Esophagus (tissue), 2 donors: ENCODE measurements at regions not wholly inside any gene's neighbourhood (a gene's known extent, or its start where the extent isn't known, plus 50 kb on each side); places are given as distances from the start of the nearest gene placed in this dataset.

Experiments used
- H3K27ac ChIP-seq, 2 donors: one replicate each; pipeline ENCODE4 v1.5.1; 2013; ENCODE audit warnings: low read depth in 2 of 2, mild to moderate bottlenecking in 2 of 2, inconsistent platforms in 1 of 2, low read length in 1 of 2, moderate library complexity in 1 of 2
- H3K27me3 ChIP-seq, 2 donors: one replicate each; pipeline ENCODE4 v1.6.1; 2013; ENCODE audit warnings: low read length in 2 of 2, control low read depth in 1 of 2, mild to moderate bottlenecking in 1 of 2; ENCODE audit not compliant: insufficient read depth in 2 of 2, control insufficient read depth in 1 of 2
- H3K36me3 ChIP-seq, 2 donors: one replicate each; pipeline ENCODE4 v1.6.1; 2013; ENCODE audit warnings: low read length in 1 of 2; ENCODE audit not compliant: control insufficient read depth in 2 of 2, insufficient read depth in 2 of 2
- H3K4me1 ChIP-seq, 2 donors: one replicate each; pipeline ENCODE4 v1.6.1; 2013; ENCODE audit warnings: low read length in 1 of 2; ENCODE audit not compliant: control insufficient read depth in 2 of 2, insufficient read depth in 2 of 2
- H3K4me3 ChIP-seq, 2 donors: one replicate each; pipeline ENCODE4 v1.5.1; 2013; ENCODE audit warnings: low read length in 2 of 2, mild to moderate bottlenecking in 2 of 2, low read depth in 1 of 2, moderate library complexity in 1 of 2
- H3K9me3 ChIP-seq, 2 donors: one replicate each; pipeline ENCODE4 v1.6.1; 2013; ENCODE audit warnings: mild to moderate bottlenecking in 2 of 2, low read depth in 1 of 2, low read length in 1 of 2, moderate library complexity in 1 of 2; ENCODE audit not compliant: control insufficient read depth in 2 of 2, insufficient read depth in 1 of 2
- whole genome bisulfite sequencing, 2 donors: extraction: QIAGEN DNeasy Blood & Tissue Kit; methylation state at CpG; one replicate each; pipeline ENCODE4 v1.1.7; 2013; 5-methylcytosine and 5-hydroxymethylcytosine counted together
- donor health status: healthy with polysubstance abuse.
- donor health status: Bipolar disorder and iron deficiency.

DNA sequence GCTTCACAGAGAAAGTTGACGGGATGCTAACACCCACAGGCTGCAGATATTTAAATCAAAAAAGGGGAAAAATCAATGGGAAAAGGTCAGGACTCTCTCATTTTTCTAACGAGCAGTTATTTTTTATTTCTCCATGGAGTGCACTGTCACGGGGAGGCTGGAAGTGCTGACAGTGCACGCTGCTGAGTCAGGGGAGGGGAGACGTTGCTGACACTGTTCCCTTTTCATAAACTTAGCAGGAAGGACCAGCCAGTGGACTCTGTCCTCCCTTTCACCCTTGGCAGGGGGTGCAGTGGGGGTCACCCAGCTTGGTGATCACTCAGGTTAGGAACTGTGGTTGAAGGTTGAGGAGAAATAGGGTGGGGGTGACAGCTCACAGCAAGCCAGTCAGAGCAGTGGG, 65.6 kb upstream of the FUT8 start:
- no peaks in the 10 kb centered on the region for H3K9me3 ChIP-seq
- no peak overlapping the region for H3K4me3 ChIP-seq
- no peaks in the 10 kb centered on the region for H3K36me3 ChIP-seq
- H3K4me1 ChIP-seq = peaks cover 0 to 2% of the 10 kb centered on the region in 2 donors
- no peak overlapping the region for H3K27ac ChIP-seq
- no peaks in the 10 kb centered on the region for H3K27me3 ChIP-seq
- 51 to 69% methylated on average over 5 of the region's 5 CpGs for WGBS, 2 donors

DNA sequence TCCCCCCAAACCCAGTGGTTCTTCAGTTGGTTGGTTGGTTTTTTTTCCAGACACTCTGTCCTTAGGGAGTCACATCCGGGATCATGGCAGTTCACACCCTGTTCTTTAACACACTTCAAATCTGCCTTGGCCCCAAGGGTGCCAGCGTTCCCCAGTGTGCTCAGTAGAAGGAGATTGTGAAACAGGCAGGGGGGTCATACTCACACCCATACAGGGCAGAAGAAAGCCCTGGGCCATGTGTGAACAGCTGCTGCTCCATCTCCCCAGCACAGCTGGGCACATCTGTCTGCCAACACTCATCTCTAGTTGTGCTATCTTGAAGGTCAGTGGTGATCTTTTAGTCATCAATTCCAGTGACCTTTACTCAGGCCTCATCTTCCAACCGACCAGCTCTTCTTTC, 64.4 kb upstream of the FUT8 start:
- no peaks in the 10 kb centered on the region for H3K36me3 ChIP-seq
- H3K4me1 ChIP-seq = peaks cover 0 to 4% of the 10 kb centered on the region in 2 donors
- no peaks in the 10 kb centered on the region for H3K27me3 ChIP-seq
- H3K27ac ChIP-seq = no peak overlapping the region
- H3K4me3 ChIP-seq = no peak overlapping the region
- H3K9me3 ChIP-seq = no peaks in the 10 kb centered on the region
- WGBS, 2 donors = 64 to 84% methylated on average over 3 of the region's 3 CpGs

DNA sequence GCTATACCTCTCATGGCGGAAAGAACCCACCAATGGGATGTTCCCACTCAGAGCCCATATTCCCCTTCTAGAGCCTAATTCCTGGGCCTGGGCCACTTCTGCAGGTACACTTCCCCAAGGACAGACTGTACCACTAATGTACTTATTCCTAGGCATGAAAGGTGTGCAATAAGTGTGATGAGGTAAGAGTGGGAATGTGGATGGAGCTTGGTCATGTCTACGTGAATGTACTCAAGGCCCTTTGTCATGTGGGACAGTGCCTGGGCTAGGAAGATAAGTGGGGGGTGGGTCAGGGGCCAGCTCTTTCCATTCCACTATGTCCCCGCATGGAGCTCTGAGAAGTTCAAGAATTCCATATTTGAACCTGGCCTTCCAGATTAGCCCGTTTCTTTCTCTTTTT, 63.4 kb upstream of the FUT8 start:
- Histone ChIP-seq H3K4me3 (no peak overlapping the region), H3K4me1 (peaks cover 0 to 4% of the 10 kb centered on the region in 2 donors), H3K27me3 (no peaks in the 10 kb centered on the region), H3K27ac (no peak overlapping the region), H3K36me3 (no peaks in the 10 kb centered on the region), H3K9me3 (no peaks in the 10 kb centered on the region)
- 90 to 94% methylated on average over 4 of the region's 4 CpGs for WGBS, 2 donors

DNA sequence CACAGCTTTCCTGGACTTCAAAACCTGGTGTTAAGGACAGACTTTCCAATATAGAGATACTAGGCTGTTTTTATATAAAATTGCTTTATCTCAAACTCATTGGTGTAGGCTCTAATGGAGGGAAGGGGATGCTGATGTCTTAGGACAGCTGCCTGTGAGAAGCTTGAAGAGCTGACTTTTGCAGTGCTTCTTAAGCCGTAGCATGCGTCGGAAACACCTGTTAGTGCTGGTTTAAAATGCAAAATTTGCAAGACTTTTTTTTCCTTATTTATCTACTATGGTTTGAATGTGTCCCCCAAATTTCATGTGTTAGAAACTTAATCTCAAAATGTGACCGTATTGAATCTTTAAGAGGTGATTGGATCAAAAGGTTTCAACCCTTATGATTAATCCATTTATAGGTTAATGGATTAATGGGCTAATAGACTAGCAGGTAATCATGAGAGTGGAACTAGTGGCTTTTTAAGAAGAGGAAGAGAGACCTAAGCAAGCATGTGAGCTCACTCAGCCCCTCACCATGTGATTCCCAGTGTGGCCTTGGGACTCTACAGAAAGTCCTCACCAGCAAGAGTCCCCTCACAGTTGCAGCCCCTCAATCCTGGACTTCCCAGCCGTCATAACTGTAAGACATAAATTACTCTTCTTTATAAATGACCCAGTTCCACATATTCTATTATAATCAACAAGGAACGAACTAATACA, 60.9 kb upstream of the FUT8 start:
- no peaks in the 10 kb centered on the region for H3K27me3 ChIP-seq
- no peaks in the 10 kb centered on the region for H3K36me3 ChIP-seq
- peaks cover 0 to 7% of the 10 kb centered on the region in 2 donors for H3K4me1 ChIP-seq
- no peak overlapping the region for H3K27ac ChIP-seq
- H3K9me3 ChIP-seq = no peaks in the 10 kb centered on the region
- 89 to 91% methylated on average over 6 of the region's 6 CpGs for WGBS, 2 donors
- H3K4me3 ChIP-seq = no peak overlapping the region

DNA sequence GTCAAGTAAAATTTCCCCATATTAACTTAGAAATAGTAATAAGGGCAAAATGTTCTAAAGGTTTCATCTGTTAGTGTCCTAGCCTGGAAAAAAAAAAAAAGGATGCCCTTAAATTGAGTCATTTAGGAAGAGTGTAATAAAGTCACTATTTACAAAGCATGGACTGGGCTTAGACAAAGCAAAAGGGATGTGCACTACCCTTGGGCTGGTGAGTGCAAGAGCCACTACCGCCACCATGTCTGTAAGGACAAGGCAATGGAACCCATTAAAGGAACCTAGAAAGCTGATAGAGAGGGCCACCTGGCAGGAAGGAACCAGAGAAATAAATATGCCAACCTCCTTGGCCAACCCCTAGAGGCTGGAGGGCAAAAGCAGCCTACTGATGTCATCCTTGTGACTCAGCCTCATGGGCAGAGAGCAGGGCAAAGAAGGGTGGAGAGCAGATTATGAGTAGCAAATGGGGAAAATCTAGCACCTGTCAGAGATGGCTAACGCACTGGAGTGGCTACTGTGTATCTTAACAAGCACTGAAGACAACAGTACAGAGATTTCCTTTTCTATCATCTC, 59.5 kb upstream of the FUT8 start:
- H3K4me1 ChIP-seq = peaks cover 0 to 4% of the 10 kb centered on the region in 2 donors
- H3K36me3 ChIP-seq = no peaks in the 10 kb centered on the region
- H3K27ac ChIP-seq = peak overlapping the region in 1 of 2 donors; percentile 15
- no peak overlapping the region for H3K4me3 ChIP-seq
- H3K27me3 ChIP-seq = no peaks in the 10 kb centered on the region
- no peaks in the 10 kb centered on the region for H3K9me3 ChIP-seq
- WGBS, 2 donors = 70 to 73% methylated on average over 2 of the region's 2 CpGs

DNA sequence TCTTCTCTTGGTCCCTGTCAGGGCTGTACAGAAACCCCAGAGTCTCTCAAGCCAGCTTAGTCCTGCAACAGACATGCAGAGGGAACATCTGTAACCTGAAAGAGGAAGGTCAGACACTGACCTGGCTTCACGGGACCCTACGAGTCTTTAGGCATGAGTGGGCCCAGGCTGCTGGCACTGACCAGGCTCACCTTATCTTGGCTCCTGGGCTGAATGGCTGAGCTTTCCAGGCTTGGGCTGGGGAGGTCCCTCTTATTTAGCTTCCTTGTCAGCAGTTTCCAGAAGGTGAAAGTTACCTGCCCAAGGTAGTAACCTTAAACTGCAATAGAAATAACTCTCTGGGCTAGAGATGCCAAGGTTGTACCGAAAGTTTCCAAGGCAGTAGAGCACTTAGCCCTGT, 58.4 kb upstream of the FUT8 start:
- Histone ChIP-seq H3K4me3 (no peak overlapping the region), H3K9me3 (no peaks in the 10 kb centered on the region), H3K27me3 (no peaks in the 10 kb centered on the region), H3K36me3 (no peaks in the 10 kb centered on the region), H3K4me1 (peaks cover 0 to 4% of the 10 kb centered on the region in 2 donors), H3K27ac (peak overlapping the region; percentile 24 to 45)
- WGBS, 2 donors = 87 to 90% methylated on average over 3 of the region's 3 CpGs

DNA sequence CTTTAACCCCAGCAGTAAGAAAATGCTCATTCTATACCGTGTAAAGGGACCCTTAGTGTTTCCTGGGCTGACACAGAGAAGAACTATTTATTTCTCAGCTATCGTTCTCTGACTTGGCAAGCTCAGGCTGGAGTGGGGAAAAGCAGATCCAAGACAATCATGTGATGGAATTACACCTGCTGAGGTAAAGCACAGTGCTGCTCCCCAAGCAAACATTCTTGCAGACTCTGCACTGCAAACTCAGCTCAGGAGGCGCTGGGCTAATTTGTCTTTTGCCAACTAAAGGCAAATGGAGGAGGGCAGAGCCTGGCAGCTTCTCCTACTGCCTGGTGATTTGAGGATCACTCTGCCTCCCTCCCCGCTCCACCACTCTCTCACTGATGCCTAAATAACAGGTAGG, 57.8 kb upstream of the FUT8 start:
- 37 to 51% methylated on average over 4 of the region's 4 CpGs for WGBS, 2 donors
- no peaks in the 10 kb centered on the region for H3K36me3 ChIP-seq
- H3K27me3 ChIP-seq = no peaks in the 10 kb centered on the region
- H3K4me3 ChIP-seq = no peak overlapping the region
- peak overlapping the region; percentile 24 to 45 for H3K27ac ChIP-seq
- peaks cover 0 to 4% of the 10 kb centered on the region in 2 donors for H3K4me1 ChIP-seq
- H3K9me3 ChIP-seq = no peaks in the 10 kb centered on the region

DNA sequence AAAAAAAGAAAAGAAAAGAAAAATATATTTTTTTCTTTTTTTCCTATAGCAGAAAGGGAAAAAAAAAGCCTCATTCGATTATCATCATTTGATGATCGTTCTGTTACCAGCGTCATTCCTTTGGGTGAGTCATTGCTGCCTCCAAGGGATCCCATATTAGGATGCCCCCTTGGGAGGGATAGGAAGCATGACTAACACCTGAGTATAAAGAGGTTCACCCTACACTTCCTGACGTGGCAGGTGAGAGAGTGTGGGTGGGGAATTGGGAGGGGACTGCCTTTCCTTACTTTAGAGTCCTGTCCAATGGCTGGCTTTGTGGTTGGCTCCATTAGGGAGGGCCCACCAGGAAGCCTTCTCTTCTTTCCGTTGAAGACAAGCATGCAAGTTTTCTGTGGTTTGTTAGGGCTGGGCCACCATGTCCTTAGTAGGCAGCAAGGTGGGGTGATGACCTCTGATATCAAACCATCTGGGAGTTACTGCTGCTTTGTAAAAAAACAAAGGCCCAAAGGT, 56.1 kb upstream of the FUT8 start:
- peaks cover 0 to 4% of the 10 kb centered on the region in 2 donors for H3K4me1 ChIP-seq
- no peaks in the 10 kb centered on the region for H3K9me3 ChIP-seq
- H3K27ac ChIP-seq = peak overlapping the region; percentile 2 to 48
- H3K36me3 ChIP-seq = no peaks in the 10 kb centered on the region
- no peak overlapping the region for H3K4me3 ChIP-seq
- 35 to 56% methylated on average over 5 of the region's 5 CpGs for WGBS, 2 donors
- H3K27me3 ChIP-seq = no peaks in the 10 kb centered on the region

DNA sequence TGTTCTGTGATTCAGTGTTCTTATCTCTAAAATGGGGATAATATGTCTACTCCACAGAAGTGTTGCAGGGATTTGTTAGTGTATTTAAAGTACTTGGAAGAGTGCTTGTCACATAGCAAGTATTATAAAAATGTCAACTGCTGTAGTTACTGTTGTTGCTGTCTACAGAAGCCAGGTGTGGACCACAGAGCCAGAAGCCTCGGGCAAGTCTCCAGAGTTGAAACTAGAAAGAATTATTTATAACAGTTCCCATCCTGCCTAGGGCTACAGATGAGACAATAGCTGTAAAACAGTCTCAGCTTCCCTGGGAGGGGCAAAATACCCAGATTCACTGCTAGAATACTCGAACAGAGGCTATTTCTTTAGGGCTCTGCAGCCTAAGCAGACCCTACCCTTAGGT, 55.4 kb upstream of the FUT8 start:
- no peak overlapping the region for H3K27ac ChIP-seq
- H3K36me3 ChIP-seq = no peaks in the 10 kb centered on the region
- H3K27me3 ChIP-seq = no peaks in the 10 kb centered on the region
- 26 to 53% methylated on average over 2 of the region's 2 CpGs for WGBS, 2 donors
- no peaks in the 10 kb centered on the region for H3K9me3 ChIP-seq
- no peak overlapping the region for H3K4me3 ChIP-seq
- peaks cover 0 to 5% of the 10 kb centered on the region in 2 donors for H3K4me1 ChIP-seq

DNA sequence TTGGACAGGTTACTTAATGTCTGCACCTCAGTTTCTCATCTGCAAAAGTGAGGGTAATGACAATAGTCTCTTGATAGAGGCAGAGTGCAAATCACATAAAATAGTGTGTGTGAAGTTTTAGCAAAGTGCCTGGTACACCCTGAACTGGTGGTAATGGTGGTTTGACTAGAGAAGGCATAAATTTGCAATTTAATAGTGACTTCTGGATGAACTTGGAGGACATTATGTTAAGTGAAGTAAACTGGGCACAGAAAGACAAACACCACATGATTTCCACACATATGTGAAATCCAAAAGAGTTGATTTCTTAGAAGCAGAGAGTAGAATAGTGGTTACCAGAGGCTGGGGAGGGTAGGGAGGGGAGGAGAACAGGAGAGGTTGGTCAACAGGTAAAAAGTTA, 54.8 kb upstream of the FUT8 start:
- H3K27me3 ChIP-seq = no peaks in the 10 kb centered on the region
- H3K4me1 ChIP-seq = peaks cover 0 to 7% of the 10 kb centered on the region in 2 donors
- no peak overlapping the region for H3K4me3 ChIP-seq
- no peak overlapping the region for H3K27ac ChIP-seq
- no peaks in the 10 kb centered on the region for H3K36me3 ChIP-seq
- no peaks in the 10 kb centered on the region for H3K9me3 ChIP-seq
